HCT116 (cell line): ENCODE measurements at regions not wholly inside any gene's neighbourhood (a gene's known extent, or its start where the extent isn't known, plus 50 kb on each side); places are given as distances from the start of the nearest gene placed in this dataset.

Experiments used
- ATAC-seq: fragments of 200-7000 bp; cut with Tn5 transposase; 2 replicates; pipeline ENCODE4 v1.9.1; 2020; ENCODE audit warnings: mild to moderate bottlenecking, moderate library complexity
- BruUV-seq: library from RNA; stranded (reverse); fragments of 400-500 nt; replicated peaks from 2 replicates; lab custom pipeline; 2021; lab: Mats Ljungman, UMichigan
- CTCF ChIA-PET: fragments of 300-600 bp; sonication (Branson Sonifier 250); formaldehyde crosslinking; loops from one replicate; lab custom pipeline; 2021; ENCODE audit warnings: antibody characterized with exemption; lab: Charles Lee
- POLR2A ChIA-PET: fragments of 300-600, 350-600 bp; sonication (Branson Sonifier 250); formaldehyde crosslinking; loops from one replicate; lab custom pipeline; 2021; ENCODE audit warnings: antibody characterized with exemption; lab: Charles Lee
- RAD21 ChIA-PET, 2 experiments: fragments of 300-600 bp; sonication (Branson Sonifier 250); formaldehyde crosslinking; loops; one replicate each; lab custom pipeline; 2023; ENCODE audit warnings: low total read pairs in 2 of 2; ENCODE audit not compliant: uncharacterized antibody in 2 of 2, unreplicated experiment in 2 of 2, low non-redundant PET in 1 of 2; lab: Charles Lee
- DNase-seq: peaks from one replicate; pipeline ENCODE4 v3.0.0-alpha.2; 2010; ENCODE audit warnings: low read depth, low spot score
- H2AFZ ChIP-seq: fragments of 200-600 bp; shearing (Covaris generic), sonication (generic); 2 replicates; pipeline ENCODE4 v1.6.1; 2017; ENCODE audit warnings: low read depth, mixed run types, mixed read lengths, antibody characterized with exemption, low read length; ENCODE audit not compliant: poor library complexity, severe bottlenecking
- H3K27ac ChIP-seq: 2 replicates; pipeline ENCODE4 v1.5.1; 2012; ENCODE audit warnings: low read depth, low read length
- H3K27me3 ChIP-seq: fragments of 200-600 bp; sonication (generic); 2 replicates; pipeline ENCODE4 v1.6.1; 2016; ENCODE audit warnings: mixed run types, low read length, mixed read lengths; ENCODE audit not compliant: insufficient read depth
- H3K36me3 ChIP-seq, 2 experiments: fragments of 200-500 bp in 1 of 2; fragments of 200-600 bp in 1 of 2; sonication (Bioruptor generic) in 1 of 2; sonication (generic) in 1 of 2; 2 replicates each; pipeline versions ENCODE4 v1.5.1 to v1.6.1; 2014 to 2016; ENCODE audit warnings: low read length in 2 of 2, inconsistent platforms in 1 of 2, mixed read lengths in 1 of 2, mixed run types in 1 of 2; ENCODE audit not compliant: insufficient read depth in 2 of 2, control insufficient read depth in 1 of 2
- H3K4me1 ChIP-seq, 2 experiments: fragments of 200-600 bp in 1 of 2; sonication (generic) in 1 of 2; 2 replicates each; pipeline versions ENCODE4 v1.5.1 to v1.6.1; 2012 to 2017; ENCODE audit warnings: low read length in 2 of 2, inconsistent platforms in 1 of 2, mild to moderate bottlenecking in 1 of 2, mixed read lengths in 1 of 2, mixed run types in 1 of 2, moderate library complexity in 1 of 2; ENCODE audit not compliant: insufficient read depth in 2 of 2, control insufficient read depth in 1 of 2
- H3K4me2 ChIP-seq: fragments of 200-600 bp; sonication (generic); 2 replicates; pipeline ENCODE4 v1.6.1; 2017; ENCODE audit warnings: mixed run types, low read length, mixed read lengths
- H3K4me3 ChIP-seq, 2 experiments: fragments of 200-600 bp in 1 of 2; sonication (generic) in 1 of 2; replicated peaks in 1 of 2; 2 replicates each; pipeline ENCODE4 v1.5.1; 2011 to 2016; ENCODE audit warnings: low read length in 2 of 2, control low read depth in 1 of 2, low read depth in 1 of 2, mild to moderate bottlenecking in 1 of 2, mixed read lengths in 1 of 2, mixed run types in 1 of 2
- H3K79me2 ChIP-seq: fragments of 200-600 bp; sonication (generic); 2 replicates; pipeline ENCODE4 v1.6.1; 2017; ENCODE audit warnings: mild to moderate bottlenecking, mixed run types, low read length, moderate library complexity, mixed read lengths; ENCODE audit not compliant: insufficient read depth
- H3K9ac ChIP-seq: fragments of 200-600 bp; sonication (generic); 2 replicates; pipeline ENCODE4 v1.6.1; 2016; ENCODE audit warnings: low read length, mixed read lengths
- H3K9me2 ChIP-seq: fragments of 200-600 bp; sonication (generic), shearing (Covaris generic); 2 replicates; pipeline ENCODE4 v1.6.1; 2017; ENCODE audit warnings: mixed run types, mild to moderate bottlenecking, moderate library complexity; ENCODE audit not compliant: insufficient read depth
- H3K9me3 ChIP-seq, 2 experiments: fragments of 200-500 bp in 1 of 2; fragments of 200-600 bp in 1 of 2; sonication (Bioruptor generic) in 1 of 2; sonication (generic) in 1 of 2; 2 replicates each; pipeline ENCODE4 v1.6.1; 2014 to 2017; ENCODE audit warnings: low read length in 2 of 2, mixed read lengths in 2 of 2, inconsistent platforms in 1 of 2, low read depth in 1 of 2, mild to moderate bottlenecking in 1 of 2, mixed run types in 1 of 2, moderate library complexity in 1 of 2; ENCODE audit not compliant: control insufficient read depth in 1 of 2, insufficient read depth in 1 of 2
- H4K20me1 ChIP-seq: fragments of 200-600 bp; sonication (generic), shearing (Covaris generic); 2 replicates; pipeline ENCODE4 v1.6.1; 2017; ENCODE audit warnings: mixed run types, mild to moderate bottlenecking, moderate library complexity; ENCODE audit not compliant: insufficient read depth
- CBX3 ChIP-seq: IDR thresholded peaks from 2 replicates; pipeline ENCODE4 v1.6.1; 2012; ENCODE audit warnings: low read depth
- CEBPB ChIP-seq: IDR thresholded peaks from 2 replicates; pipeline ENCODE4 v1.6.1; 2012; ENCODE audit warnings: low read depth
- EGR1 ChIP-seq: IDR thresholded peaks from 2 replicates; pipeline ENCODE4 v1.6.1; 2012; ENCODE audit warnings: low read depth
- ELF1 ChIP-seq: IDR thresholded peaks from 2 replicates; pipeline ENCODE4 v1.6.1; 2012; ENCODE audit warnings: low read depth, borderline replicate concordance
- EZH2phosphoT487 ChIP-seq: fragments of 200-600 bp; IDR thresholded peaks from 2 replicates; pipeline ENCODE4 v1.6.1; 2018; ENCODE audit warnings: antibody characterized with exemption, borderline replicate concordance
- JUND ChIP-seq: IDR thresholded peaks from 2 replicates; pipeline ENCODE4 v1.6.1; 2012
- POLR2A ChIP-seq: IDR thresholded peaks from 2 replicates; pipeline ENCODE4 v1.7.0; 2011; ENCODE audit warnings: borderline replicate concordance; ENCODE audit not compliant: insufficient read depth, insufficient read length; ENCODE audit errors: extremely low read depth
- POLR2AphosphoS5 ChIP-seq: IDR thresholded peaks from 2 replicates; pipeline ENCODE4 v1.6.1; 2011; ENCODE audit warnings: mild to moderate bottlenecking, low read depth, low read length, moderate library complexity
- SP1 ChIP-seq: IDR thresholded peaks from 2 replicates; pipeline ENCODE4 v1.6.1; 2012; ENCODE audit warnings: low read depth
- SRF ChIP-seq: IDR thresholded peaks from 2 replicates; pipeline ENCODE4 v1.6.1; 2012; ENCODE audit warnings: low read depth
- YY1 ChIP-seq: IDR thresholded peaks from 2 replicates; pipeline ENCODE4 v1.6.1; 2011; ENCODE audit warnings: low read length, low read depth, moderate library complexity, mild to moderate bottlenecking; ENCODE audit not compliant: insufficient replicate concordance; ENCODE audit errors: extremely low read depth
- ZFX ChIP-seq: fragments of 450-650 bp; IDR thresholded peaks from 2 replicates; pipeline ENCODE4 v1.6.1; 2017
- ZNF274 ChIP-seq: fragments of 200-500 bp; sonication (Bioruptor generic); IDR thresholded peaks from 2 replicates; pipeline ENCODE4 v1.6.1; 2014; ENCODE audit warnings: mild to moderate bottlenecking, low read depth, low read length, inconsistent platforms
- intact Hi-C: fragments of 100-400 bp; cut with micrococcal nuclease; formaldehyde crosslinking; loops from 2 replicates; pipeline ENCODE4 v1.10.0; 2022
- TF ChIP-seq, protein P1 (sequence below), 3 experiments: fragments of 200-600 bp in 1 of 3; sonication (generic) in 1 of 3; IDR thresholded peaks in 2 of 3; conservative IDR thresholded peaks in 1 of 3; 2 replicates each; pipeline ENCODE4 v1.5.1; 2012 to 2017; ENCODE audit warnings: low read depth in 2 of 3, low read length in 2 of 3, antibody characterized with exemption in 1 of 3, borderline replicate concordance in 1 of 3, control low read depth in 1 of 3, mild to moderate bottlenecking in 1 of 3, mixed read lengths in 1 of 3, mixed run types in 1 of 3, moderate library complexity in 1 of 3; ENCODE audit not compliant: insufficient read depth in 1 of 3
- TF ChIP-seq, protein P2 (sequence below): IDR thresholded peaks from 2 replicates; pipeline ENCODE4 v1.6.1; 2012; ENCODE audit warnings: low read depth
- TF ChIP-seq, protein P3 (sequence below): IDR thresholded peaks from 2 replicates; pipeline ENCODE4 v1.6.1; 2011; ENCODE audit warnings: mild to moderate bottlenecking, low read length, moderate library complexity; ENCODE audit not compliant: insufficient replicate concordance; ENCODE audit errors: extremely low read depth

DNA sequence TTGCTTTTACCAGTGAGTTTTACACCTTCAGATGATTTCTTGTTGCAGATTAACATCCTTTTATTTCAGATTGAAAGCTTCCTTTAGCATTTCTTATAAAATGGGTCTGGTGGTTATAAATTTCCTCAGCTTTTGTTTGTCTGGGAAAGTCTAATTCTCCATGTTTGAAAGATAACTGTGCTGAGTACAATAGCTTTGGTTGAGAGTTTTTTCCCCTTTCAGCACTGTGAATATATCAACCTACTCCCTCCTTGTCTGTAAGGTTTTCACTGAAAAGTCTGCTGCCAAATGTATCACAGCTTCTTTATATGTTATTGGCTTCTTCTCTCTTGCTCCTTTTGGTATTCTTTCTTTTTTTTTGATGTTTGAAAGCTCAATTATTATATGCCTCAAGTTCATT is 53.5 kb upstream of the ACTRT1 start:
- POLR2A ChIA-PET, result no interaction called here
- CTCF ChIA-PET, result no interaction called here
- no peak overlapping the region for H2AFZ ChIP-seq
- H3K36me3 ChIP-seq, result no peaks in the 10 kb centered on the region
- intact Hi-C loops, result no loop called here
- H3K9me2 ChIP-seq, result no peaks in the 10 kb centered on the region
- no peak overlapping the region for H3K4me2 ChIP-seq
- H3K79me2 ChIP-seq, result no peaks in the 10 kb centered on the region
- RAD21 ChIA-PET, result no interaction called here
- ATAC-seq (no peak), DNase-seq (no peak)
- H3K27me3 ChIP-seq, result no peaks in the 10 kb centered on the region
- no peak overlapping the region for H3K27ac ChIP-seq
- H3K4me1 ChIP-seq, result no peaks in the 10 kb centered on the region
- TF ChIP-seq CEBPB (no peak), POLR2A (no peak), EZH2phosphoT487 (no peak), SP1 (no peak), CBX3 (no peak), ZFX (no peak), SRF (no peak), ELF1 (no peak), ZNF274 (no peak), YY1 (no peak), EGR1 (no peak), POLR2AphosphoS5 (no peak), JUND (no peak)
- TF ChIP-seq, protein P1, sequence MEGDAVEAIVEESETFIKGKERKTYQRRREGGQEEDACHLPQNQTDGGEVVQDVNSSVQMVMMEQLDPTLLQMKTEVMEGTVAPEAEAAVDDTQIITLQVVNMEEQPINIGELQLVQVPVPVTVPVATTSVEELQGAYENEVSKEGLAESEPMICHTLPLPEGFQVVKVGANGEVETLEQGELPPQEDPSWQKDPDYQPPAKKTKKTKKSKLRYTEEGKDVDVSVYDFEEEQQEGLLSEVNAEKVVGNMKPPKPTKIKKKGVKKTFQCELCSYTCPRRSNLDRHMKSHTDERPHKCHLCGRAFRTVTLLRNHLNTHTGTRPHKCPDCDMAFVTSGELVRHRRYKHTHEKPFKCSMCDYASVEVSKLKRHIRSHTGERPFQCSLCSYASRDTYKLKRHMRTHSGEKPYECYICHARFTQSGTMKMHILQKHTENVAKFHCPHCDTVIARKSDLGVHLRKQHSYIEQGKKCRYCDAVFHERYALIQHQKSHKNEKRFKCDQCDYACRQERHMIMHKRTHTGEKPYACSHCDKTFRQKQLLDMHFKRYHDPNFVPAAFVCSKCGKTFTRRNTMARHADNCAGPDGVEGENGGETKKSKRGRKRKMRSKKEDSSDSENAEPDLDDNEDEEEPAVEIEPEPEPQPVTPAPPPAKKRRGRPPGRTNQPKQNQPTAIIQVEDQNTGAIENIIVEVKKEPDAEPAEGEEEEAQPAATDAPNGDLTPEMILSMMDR (IDR thresholded peaks at IDR 0.05 in 2 of 3, conservative IDR thresholded peaks at IDR 0.05 in 1 of 3; ENCODE audit: borderline replicate concordance in 1 of 3, insufficient read depth in 1 of 3, low read depth in 2 of 3, low read length in 2 of 3), result no peak
- TF ChIP-seq, protein P2, sequence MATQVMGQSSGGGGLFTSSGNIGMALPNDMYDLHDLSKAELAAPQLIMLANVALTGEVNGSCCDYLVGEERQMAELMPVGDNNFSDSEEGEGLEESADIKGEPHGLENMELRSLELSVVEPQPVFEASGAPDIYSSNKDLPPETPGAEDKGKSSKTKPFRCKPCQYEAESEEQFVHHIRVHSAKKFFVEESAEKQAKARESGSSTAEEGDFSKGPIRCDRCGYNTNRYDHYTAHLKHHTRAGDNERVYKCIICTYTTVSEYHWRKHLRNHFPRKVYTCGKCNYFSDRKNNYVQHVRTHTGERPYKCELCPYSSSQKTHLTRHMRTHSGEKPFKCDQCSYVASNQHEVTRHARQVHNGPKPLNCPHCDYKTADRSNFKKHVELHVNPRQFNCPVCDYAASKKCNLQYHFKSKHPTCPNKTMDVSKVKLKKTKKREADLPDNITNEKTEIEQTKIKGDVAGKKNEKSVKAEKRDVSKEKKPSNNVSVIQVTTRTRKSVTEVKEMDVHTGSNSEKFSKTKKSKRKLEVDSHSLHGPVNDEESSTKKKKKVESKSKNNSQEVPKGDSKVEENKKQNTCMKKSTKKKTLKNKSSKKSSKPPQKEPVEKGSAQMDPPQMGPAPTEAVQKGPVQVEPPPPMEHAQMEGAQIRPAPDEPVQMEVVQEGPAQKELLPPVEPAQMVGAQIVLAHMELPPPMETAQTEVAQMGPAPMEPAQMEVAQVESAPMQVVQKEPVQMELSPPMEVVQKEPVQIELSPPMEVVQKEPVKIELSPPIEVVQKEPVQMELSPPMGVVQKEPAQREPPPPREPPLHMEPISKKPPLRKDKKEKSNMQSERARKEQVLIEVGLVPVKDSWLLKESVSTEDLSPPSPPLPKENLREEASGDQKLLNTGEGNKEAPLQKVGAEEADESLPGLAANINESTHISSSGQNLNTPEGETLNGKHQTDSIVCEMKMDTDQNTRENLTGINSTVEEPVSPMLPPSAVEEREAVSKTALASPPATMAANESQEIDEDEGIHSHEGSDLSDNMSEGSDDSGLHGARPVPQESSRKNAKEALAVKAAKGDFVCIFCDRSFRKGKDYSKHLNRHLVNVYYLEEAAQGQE, result no peak
- TF ChIP-seq, protein P3, sequence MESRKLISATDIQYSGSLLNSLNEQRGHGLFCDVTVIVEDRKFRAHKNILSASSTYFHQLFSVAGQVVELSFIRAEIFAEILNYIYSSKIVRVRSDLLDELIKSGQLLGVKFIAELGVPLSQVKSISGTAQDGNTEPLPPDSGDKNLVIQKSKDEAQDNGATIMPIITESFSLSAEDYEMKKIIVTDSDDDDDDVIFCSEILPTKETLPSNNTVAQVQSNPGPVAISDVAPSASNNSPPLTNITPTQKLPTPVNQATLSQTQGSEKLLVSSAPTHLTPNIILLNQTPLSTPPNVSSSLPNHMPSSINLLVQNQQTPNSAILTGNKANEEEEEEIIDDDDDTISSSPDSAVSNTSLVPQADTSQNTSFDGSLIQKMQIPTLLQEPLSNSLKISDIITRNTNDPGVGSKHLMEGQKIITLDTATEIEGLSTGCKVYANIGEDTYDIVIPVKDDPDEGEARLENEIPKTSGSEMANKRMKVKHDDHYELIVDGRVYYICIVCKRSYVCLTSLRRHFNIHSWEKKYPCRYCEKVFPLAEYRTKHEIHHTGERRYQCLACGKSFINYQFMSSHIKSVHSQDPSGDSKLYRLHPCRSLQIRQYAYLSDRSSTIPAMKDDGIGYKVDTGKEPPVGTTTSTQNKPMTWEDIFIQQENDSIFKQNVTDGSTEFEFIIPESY, result no peak
- no peak overlapping the region for H3K4me3 ChIP-seq
- no peak overlapping the region for H3K9ac ChIP-seq
- H4K20me1 ChIP-seq, result no peaks in the 10 kb centered on the region
- BruUV-seq, result no TSS peak
- no peaks in the 10 kb centered on the region for H3K9me3 ChIP-seq
